GM23338 (cell line): ENCODE measurements at regions not wholly inside any gene's neighbourhood (a gene's known extent, or its start where the extent isn't known, plus 50 kb on each side); places are given as distances from the start of the nearest gene placed in this dataset.

Experiments
- ATAC-seq: fragments of 200-7000 bp; cut with Tn5 transposase; 3 replicates; pipeline ENCODE4 v1.9.1; 2020
- DNase-seq: peaks from one replicate; pipeline ENCODE4 v3.0.0-alpha.2; 2015; ENCODE audit warnings: low spot score
- H2AFZ ChIP-seq: fragments of 200-600 bp; sonication (generic); 2 replicates; pipeline ENCODE4 v1.8.0; 2016; ENCODE audit warnings: antibody characterized with exemption, mild to moderate bottlenecking, moderate library complexity
- H3F3A ChIP-seq: fragments of 200-600 bp; sonication (generic); replicated peaks from 2 replicates; pipeline ENCODE4 v1.8.0; 2017; ENCODE audit warnings: antibody characterized with exemption, mixed run types, low read depth
- H3K27ac ChIP-seq: fragments of 200-600 bp; sonication (generic); 2 replicates; pipeline ENCODE4 v1.6.1; 2016; ENCODE audit warnings: low read depth
- H3K27me3 ChIP-seq: fragments of 200-600 bp; sonication (generic); 2 replicates; pipeline ENCODE4 v1.8.0; 2016; ENCODE audit warnings: mild to moderate bottlenecking, mixed run types, moderate library complexity; ENCODE audit not compliant: insufficient read depth
- H3K36me3 ChIP-seq: fragments of 200-600 bp; sonication (generic); 2 replicates; pipeline ENCODE4 v1.8.0; 2016; ENCODE audit warnings: mild to moderate bottlenecking; ENCODE audit not compliant: insufficient read depth
- H3K4me1 ChIP-seq: fragments of 200-600 bp; sonication (generic); 2 replicates; pipeline ENCODE4 v1.8.0; 2016; ENCODE audit warnings: mild to moderate bottlenecking, moderate library complexity; ENCODE audit not compliant: insufficient read depth
- H3K4me2 ChIP-seq: fragments of 200-600 bp; sonication (generic); 2 replicates; pipeline ENCODE4 v1.7.1; 2017; ENCODE audit warnings: mixed run types
- H3K4me3 ChIP-seq: fragments of 200-600 bp; sonication (generic); 2 replicates; pipeline ENCODE4 v1.6.1; 2016; ENCODE audit warnings: mixed run types
- H3K79me2 ChIP-seq: fragments of 200-600 bp; sonication (generic); replicated peaks from 2 replicates; pipeline ENCODE4 v1.8.0; 2017; ENCODE audit warnings: mild to moderate bottlenecking; ENCODE audit not compliant: insufficient read depth
- H3K9me2 ChIP-seq: fragments of 200-600 bp; sonication (generic); 2 replicates; pipeline ENCODE4 v1.8.0; 2017; ENCODE audit not compliant: insufficient read depth
- H4K20me1 ChIP-seq: fragments of 200-600 bp; sonication (generic); replicated peaks from 2 replicates; pipeline ENCODE4 v1.8.0; 2017; ENCODE audit warnings: mild to moderate bottlenecking; ENCODE audit not compliant: insufficient read depth
- H3K27ac Mint-ChIP-seq: 2 replicates; pipeline ENCODE4 v1.8.0; 2020; ENCODE audit warnings: inconsistent platforms, mild to moderate bottlenecking, moderate library complexity, mixed read lengths
- H3K27me3 Mint-ChIP-seq: 3 replicates; pipeline ENCODE4 v1.8.0; 2022; ENCODE audit warnings: low read depth, mild to moderate bottlenecking, moderate library complexity, mixed read lengths, inconsistent platforms; ENCODE audit not compliant: insufficient read depth, poor library complexity
- H3K36me3 Mint-ChIP-seq: 3 replicates; pipeline ENCODE4 v1.8.0; 2021; ENCODE audit warnings: low read depth, mild to moderate bottlenecking, inconsistent platforms, moderate library complexity, mixed read lengths
- H3K4me1 Mint-ChIP-seq: 3 replicates; pipeline ENCODE4 v1.8.0; 2020; ENCODE audit warnings: mild to moderate bottlenecking, inconsistent platforms, mixed read lengths
- H3K4me3 Mint-ChIP-seq: 3 replicates; pipeline ENCODE4 v1.8.0; 2021; ENCODE audit warnings: moderate library complexity, mild to moderate bottlenecking, inconsistent platforms, mixed read lengths
- H3K9me3 Mint-ChIP-seq: 3 replicates; pipeline ENCODE4 v1.8.0; 2020; ENCODE audit warnings: moderate library complexity, mild to moderate bottlenecking, inconsistent platforms, mixed read lengths
- CREB1 ChIP-seq: fragments of 250-450 bp; sonication (Bioruptor Pico); IDR thresholded peaks from 2 replicates; pipeline ENCODE4 v1.5.0; 2020; ENCODE audit warnings: low read depth, mild to moderate bottlenecking, moderate library complexity
- CTCF ChIP-seq, 2 experiments: fragments of 200-600 bp in 1 of 2; sonication (generic) in 1 of 2; conservative IDR thresholded peaks; 2 replicates each; pipeline versions ENCODE4 v1.5.1 to v1.6.1; 2016 to 2017; ENCODE audit warnings: antibody characterized with exemption in 2 of 2, low read depth in 2 of 2, mild to moderate bottlenecking in 2 of 2, moderate library complexity in 1 of 2
- EZH2phosphoT487 ChIP-seq: fragments of 200-600 bp; sonication (generic); IDR thresholded peaks from one replicate; pipeline ENCODE4 v1.8.1; 2018; ENCODE audit warnings: antibody characterized with exemption; ENCODE audit not compliant: unreplicated experiment
- JUNB ChIP-seq: IDR thresholded peaks from one replicate; pipeline ENCODE4 v1.6.1; 2016; ENCODE audit warnings: antibody characterized with exemption; ENCODE audit not compliant: unreplicated experiment
- NANOG ChIP-seq: IDR thresholded peaks from 2 replicates; pipeline ENCODE4 v1.6.1; 2016; ENCODE audit warnings: antibody characterized with exemption, borderline replicate concordance
- POLR2AphosphoS5 ChIP-seq: IDR thresholded peaks from 2 replicates; pipeline ENCODE4 v1.6.1; 2016; ENCODE audit warnings: antibody characterized with exemption, low read depth
- STAT1 ChIP-seq: IDR thresholded peaks from one replicate; pipeline ENCODE4 v1.6.1; 2016; ENCODE audit warnings: antibody characterized with exemption; ENCODE audit not compliant: unreplicated experiment
- ZNF114 ChIP-seq: fragments of 250-450 bp; sonication (Bioruptor Pico); IDR thresholded peaks from 2 replicates; pipeline ENCODE4 v1.5.0; 2020; ENCODE audit warnings: mild to moderate bottlenecking, moderate library complexity
- TF ChIP-seq, protein P1 (sequence below): IDR thresholded peaks from 2 replicates; pipeline ENCODE4 v1.6.1; 2016; ENCODE audit warnings: antibody characterized with exemption
- TF ChIP-seq, protein P2 (sequence below): fragments of 250-450 bp; sonication (Bioruptor Pico); IDR thresholded peaks from 2 replicates; pipeline ENCODE4 v1.5.0; 2020; ENCODE audit warnings: mild to moderate bottlenecking, moderate library complexity
- TF ChIP-seq, protein P3 (sequence below): IDR thresholded peaks from one replicate; pipeline ENCODE4 v1.6.1; 2018; ENCODE audit warnings: antibody characterized with exemption; ENCODE audit not compliant: unreplicated experiment

DNA sequence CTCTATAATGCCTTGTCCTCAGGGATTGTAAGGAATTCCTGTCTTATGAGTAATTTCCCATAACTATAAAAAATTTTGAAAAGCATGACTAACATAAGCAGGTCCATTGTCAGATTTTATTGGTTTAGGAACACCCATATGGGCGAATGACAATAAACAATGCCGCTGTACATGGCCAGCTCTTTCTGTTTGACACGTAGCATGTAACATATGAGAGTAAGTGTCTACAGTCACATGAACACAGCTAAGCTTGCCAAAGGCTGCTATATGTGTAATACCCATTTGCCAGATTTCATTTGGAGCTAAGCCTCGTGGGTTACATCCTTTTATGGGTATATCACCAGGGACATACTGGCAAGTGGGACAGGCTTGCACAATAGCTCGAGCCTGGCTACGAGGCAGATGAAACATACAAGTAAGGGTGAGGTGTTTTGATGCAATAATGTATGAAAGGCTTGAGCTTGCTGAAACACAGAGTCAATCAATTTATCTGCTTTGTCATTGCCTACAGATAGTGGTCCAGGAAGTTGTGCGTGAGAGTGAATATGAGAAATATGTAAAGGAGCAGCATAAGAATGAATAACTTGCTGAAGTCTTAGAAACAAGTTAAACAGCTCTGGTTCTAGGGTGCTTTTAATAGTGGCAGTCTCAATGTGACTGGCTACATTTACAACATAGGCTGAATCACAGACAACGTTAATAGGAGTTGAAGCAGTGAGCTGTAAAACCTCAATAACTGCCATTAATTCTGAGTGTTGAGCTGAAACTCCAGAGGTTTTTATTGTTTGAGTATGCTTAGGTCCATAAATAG lies 67.4 kb upstream of the UGT2B10 start:
- H3K4me3 ChIP-seq, result no peak overlapping the region
- H3K27me3 Mint-ChIP-seq, result no peaks in the 10 kb centered on the region
- no peaks in the 10 kb centered on the region for H3K79me2 ChIP-seq
- ATAC-seq (no peak), DNase-seq (no peak)
- H3K9me2 ChIP-seq, result peaks cover 10% of the 10 kb centered on the region; the same call in 1 of the 2 replicates
- H3K4me1 ChIP-seq, result no peaks in the 10 kb centered on the region
- no peaks in the 10 kb centered on the region for H4K20me1 ChIP-seq
- TF ChIP-seq POLR2AphosphoS5, result no peak
- no peak for TF ChIP-seq JUNB
- TF ChIP-seq, protein P1, sequence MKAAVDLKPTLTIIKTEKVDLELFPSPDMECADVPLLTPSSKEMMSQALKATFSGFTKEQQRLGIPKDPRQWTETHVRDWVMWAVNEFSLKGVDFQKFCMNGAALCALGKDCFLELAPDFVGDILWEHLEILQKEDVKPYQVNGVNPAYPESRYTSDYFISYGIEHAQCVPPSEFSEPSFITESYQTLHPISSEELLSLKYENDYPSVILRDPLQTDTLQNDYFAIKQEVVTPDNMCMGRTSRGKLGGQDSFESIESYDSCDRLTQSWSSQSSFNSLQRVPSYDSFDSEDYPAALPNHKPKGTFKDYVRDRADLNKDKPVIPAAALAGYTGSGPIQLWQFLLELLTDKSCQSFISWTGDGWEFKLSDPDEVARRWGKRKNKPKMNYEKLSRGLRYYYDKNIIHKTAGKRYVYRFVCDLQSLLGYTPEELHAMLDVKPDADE, result no peak
- no peak for TF ChIP-seq EZH2phosphoT487
- TF ChIP-seq, protein P2, sequence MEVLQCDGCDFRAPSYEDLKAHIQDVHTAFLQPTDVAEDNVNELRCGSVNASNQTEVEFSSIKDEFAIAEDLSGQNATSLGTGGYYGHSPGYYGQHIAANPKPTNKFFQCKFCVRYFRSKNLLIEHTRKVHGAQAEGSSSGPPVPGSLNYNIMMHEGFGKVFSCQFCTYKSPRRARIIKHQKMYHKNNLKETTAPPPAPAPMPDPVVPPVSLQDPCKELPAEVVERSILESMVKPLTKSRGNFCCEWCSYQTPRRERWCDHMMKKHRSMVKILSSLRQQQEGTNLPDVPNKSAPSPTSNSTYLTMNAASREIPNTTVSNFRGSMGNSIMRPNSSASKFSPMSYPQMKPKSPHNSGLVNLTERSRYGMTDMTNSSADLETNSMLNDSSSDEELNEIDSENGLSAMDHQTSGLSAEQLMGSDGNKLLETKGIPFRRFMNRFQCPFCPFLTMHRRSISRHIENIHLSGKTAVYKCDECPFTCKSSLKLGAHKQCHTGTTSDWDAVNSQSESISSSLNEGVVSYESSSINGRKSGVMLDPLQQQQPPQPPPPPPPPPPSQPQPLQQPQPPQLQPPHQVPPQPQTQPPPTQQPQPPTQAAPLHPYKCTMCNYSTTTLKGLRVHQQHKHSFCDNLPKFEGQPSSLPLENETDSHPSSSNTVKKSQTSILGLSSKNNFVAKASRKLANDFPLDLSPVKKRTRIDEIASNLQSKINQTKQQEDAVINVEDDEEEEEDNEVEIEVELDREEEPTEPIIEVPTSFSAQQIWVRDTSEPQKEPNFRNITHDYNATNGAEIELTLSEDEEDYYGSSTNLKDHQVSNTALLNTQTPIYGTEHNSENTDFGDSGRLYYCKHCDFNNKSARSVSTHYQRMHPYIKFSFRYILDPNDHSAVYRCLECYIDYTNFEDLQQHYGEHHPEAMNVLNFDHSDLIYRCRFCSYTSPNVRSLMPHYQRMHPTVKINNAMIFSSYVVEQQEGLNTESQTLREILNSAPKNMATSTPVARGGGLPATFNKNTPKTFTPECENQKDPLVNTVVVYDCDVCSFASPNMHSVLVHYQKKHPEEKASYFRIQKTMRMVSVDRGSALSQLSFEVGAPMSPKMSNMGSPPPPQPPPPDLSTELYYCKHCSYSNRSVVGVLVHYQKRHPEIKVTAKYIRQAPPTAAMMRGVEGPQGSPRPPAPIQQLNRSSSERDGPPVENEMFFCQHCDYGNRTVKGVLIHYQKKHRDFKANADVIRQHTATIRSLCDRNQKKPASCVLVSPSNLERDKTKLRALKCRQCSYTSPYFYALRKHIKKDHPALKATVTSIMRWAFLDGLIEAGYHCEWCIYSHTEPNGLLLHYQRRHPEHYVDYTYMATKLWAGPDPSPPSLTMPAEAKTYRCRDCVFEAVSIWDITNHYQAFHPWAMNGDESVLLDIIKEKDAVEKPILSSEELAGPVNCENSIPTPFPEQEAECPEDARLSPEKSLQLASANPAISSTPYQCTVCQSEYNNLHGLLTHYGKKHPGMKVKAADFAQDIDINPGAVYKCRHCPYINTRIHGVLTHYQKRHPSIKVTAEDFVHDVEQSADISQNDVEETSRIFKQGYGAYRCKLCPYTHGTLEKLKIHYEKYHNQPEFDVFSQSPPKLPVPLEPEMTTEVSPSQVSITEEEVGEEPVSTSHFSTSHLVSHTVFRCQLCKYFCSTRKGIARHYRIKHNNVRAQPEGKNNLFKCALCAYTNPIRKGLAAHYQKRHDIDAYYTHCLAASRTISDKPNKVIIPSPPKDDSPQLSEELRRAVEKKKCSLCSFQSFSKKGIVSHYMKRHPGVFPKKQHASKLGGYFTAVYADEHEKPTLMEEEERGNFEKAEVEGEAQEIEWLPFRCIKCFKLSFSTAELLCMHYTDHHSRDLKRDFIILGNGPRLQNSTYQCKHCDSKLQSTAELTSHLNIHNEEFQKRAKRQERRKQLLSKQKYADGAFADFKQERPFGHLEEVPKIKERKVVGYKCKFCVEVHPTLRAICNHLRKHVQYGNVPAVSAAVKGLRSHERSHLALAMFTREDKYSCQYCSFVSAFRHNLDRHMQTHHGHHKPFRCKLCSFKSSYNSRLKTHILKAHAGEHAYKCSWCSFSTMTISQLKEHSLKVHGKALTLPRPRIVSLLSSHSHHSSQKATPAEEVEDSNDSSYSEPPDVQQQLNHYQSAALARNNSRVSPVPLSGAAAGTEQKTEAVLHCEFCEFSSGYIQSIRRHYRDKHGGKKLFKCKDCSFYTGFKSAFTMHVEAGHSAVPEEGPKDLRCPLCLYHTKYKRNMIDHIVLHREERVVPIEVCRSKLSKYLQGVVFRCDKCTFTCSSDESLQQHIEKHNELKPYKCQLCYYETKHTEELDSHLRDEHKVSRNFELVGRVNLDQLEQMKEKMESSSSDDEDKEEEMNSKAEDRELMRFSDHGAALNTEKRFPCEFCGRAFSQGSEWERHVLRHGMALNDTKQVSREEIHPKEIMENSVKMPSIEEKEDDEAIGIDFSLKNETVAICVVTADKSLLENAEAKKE (CRISPR knock-in tag), result no peak
- TF ChIP-seq STAT1, result no peak
- TF ChIP-seq CREB1 (CRISPR knock-in tag), result no peak
- no peak for TF ChIP-seq NANOG
- no peak for TF ChIP-seq ZNF114 (CRISPR knock-in tag)
- TF ChIP-seq, protein P3, sequence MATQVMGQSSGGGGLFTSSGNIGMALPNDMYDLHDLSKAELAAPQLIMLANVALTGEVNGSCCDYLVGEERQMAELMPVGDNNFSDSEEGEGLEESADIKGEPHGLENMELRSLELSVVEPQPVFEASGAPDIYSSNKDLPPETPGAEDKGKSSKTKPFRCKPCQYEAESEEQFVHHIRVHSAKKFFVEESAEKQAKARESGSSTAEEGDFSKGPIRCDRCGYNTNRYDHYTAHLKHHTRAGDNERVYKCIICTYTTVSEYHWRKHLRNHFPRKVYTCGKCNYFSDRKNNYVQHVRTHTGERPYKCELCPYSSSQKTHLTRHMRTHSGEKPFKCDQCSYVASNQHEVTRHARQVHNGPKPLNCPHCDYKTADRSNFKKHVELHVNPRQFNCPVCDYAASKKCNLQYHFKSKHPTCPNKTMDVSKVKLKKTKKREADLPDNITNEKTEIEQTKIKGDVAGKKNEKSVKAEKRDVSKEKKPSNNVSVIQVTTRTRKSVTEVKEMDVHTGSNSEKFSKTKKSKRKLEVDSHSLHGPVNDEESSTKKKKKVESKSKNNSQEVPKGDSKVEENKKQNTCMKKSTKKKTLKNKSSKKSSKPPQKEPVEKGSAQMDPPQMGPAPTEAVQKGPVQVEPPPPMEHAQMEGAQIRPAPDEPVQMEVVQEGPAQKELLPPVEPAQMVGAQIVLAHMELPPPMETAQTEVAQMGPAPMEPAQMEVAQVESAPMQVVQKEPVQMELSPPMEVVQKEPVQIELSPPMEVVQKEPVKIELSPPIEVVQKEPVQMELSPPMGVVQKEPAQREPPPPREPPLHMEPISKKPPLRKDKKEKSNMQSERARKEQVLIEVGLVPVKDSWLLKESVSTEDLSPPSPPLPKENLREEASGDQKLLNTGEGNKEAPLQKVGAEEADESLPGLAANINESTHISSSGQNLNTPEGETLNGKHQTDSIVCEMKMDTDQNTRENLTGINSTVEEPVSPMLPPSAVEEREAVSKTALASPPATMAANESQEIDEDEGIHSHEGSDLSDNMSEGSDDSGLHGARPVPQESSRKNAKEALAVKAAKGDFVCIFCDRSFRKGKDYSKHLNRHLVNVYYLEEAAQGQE, result no peak
- no peak for TF ChIP-seq CTCF (conservative IDR thresholded peaks at IDR 0.05; ENCODE audit: low read depth in 2 of 2)
- H3K4me1 Mint-ChIP-seq, result no peaks in the 10 kb centered on the region
- H3K36me3 ChIP-seq, result no peaks in the 10 kb centered on the region
- no peak overlapping the region for H3K4me2 ChIP-seq
- H3K27ac Mint-ChIP-seq, result no peak overlapping the region
- no peaks in the 10 kb centered on the region for H3K9me3 Mint-ChIP-seq
- H3K27ac ChIP-seq, result no peak overlapping the region
- H2AFZ ChIP-seq, result no peak overlapping the region
- H3K27me3 ChIP-seq, result no peaks in the 10 kb centered on the region
- no peaks in the 10 kb centered on the region for H3F3A ChIP-seq
- no peaks in the 10 kb centered on the region for H3K36me3 Mint-ChIP-seq
- no peak overlapping the region for H3K4me3 Mint-ChIP-seq
